Spleen (tissue), 11 donors: ENCODE measurements at regions not wholly inside any gene's neighbourhood (a gene's known extent, or its start where the extent isn't known, plus 50 kb on each side); places are given as distances from the start of the nearest gene placed in this dataset.

ENCODE experiments used
- DNase-seq: peaks from one replicate; pipeline ENCODE4 v3.0.0-alpha.2; 2020
- H3K27ac ChIP-seq, 8 donors: fragments of 200-600 bp; sonication (generic) in 7 of 8; 1 replicate in 4 of 8; 2 replicates in 4 of 8; pipeline versions ENCODE4 v1.5.0 to v1.8.0; 2016 to 2021; ENCODE audit warnings: inconsistent platforms in 4 of 8, mild to moderate bottlenecking in 4 of 8, moderate library complexity in 1 of 8
- H3K27me3 ChIP-seq, 7 donors: fragments of 200-600 bp; sonication (generic) in 6 of 7; replicated peaks in 1 of 7; 1 replicate in 4 of 7; 2 replicates in 3 of 7; pipeline versions ENCODE4 v1.5.0 to v1.8.0; 2016 to 2021; ENCODE audit warnings: inconsistent platforms in 3 of 7, mild to moderate bottlenecking in 1 of 7
- H3K36me3 ChIP-seq, 6 donors: fragments of 200-600 bp; sonication (generic) in 5 of 6; 1 replicate in 4 of 6; 2 replicates in 2 of 6; pipeline versions ENCODE4 v1.5.0 to v1.8.0; 2016 to 2021; ENCODE audit warnings: inconsistent platforms in 2 of 6
- H3K4me1 ChIP-seq, 6 donors: fragments of 200-600 bp; sonication (generic) in 5 of 6; 1 replicate in 3 of 6; 2 replicates in 3 of 6; pipeline versions ENCODE4 v1.5.0 to v1.8.0; 2016 to 2021; ENCODE audit warnings: inconsistent platforms in 3 of 6
- H3K4me3 ChIP-seq, 8 donors: fragments of 200-600 bp; sonication (generic) in 7 of 8; 1 replicate in 4 of 8; 2 replicates in 4 of 8; pipeline versions ENCODE4 v1.5.0 to v1.8.0; 2016 to 2021; ENCODE audit warnings: inconsistent platforms in 4 of 8, mild to moderate bottlenecking in 4 of 8, moderate library complexity in 2 of 8
- H3K9me3 ChIP-seq, 8 donors: fragments of 200-600 bp; sonication (generic) in 7 of 8; 1 replicate in 4 of 8; 2 replicates in 4 of 8; pipeline versions ENCODE4 v1.5.0 to v1.8.0; 2016 to 2021; ENCODE audit warnings: inconsistent platforms in 4 of 8
- CTCF ChIP-seq, 11 experiments: fragments of 200-600 bp in 7 of 11; fragments of 450-650 bp in 4 of 11; sonication (generic) in 4 of 11; IDR thresholded peaks in 8 of 11; conservative IDR thresholded peaks in 3 of 11; 1 replicate in 7 of 11; 2 replicates in 4 of 11; pipeline versions ENCODE4 v1.4.0 to v1.8.0; 2016 to 2021; ENCODE audit warnings: antibody characterized with exemption in 11 of 11, inconsistent platforms in 4 of 11, mild to moderate bottlenecking in 1 of 11
- POLR2A ChIP-seq, 3 donors: fragments of 450-650 bp; IDR thresholded peaks; one replicate each; pipeline ENCODE4 v1.5.1; 2017; ENCODE audit warnings: antibody characterized with exemption in 3 of 3, mild to moderate bottlenecking in 1 of 3
- POLR2AphosphoS5 ChIP-seq, 3 donors: sonication (generic); formaldehyde crosslinking; IDR thresholded peaks; one replicate each; pipeline ENCODE4 v1.5.1; 2017; ENCODE audit warnings: antibody characterized with exemption in 3 of 3
- WGBS, 5 donors: extraction: QIAGEN DNeasy Blood & Tissue Kit in 3 of 5; methylation state at CpG; one replicate each; pipeline versions ENCODE4 v1.1.5 to v1.1.7; 2013 to 2018; 5-methylcytosine and 5-hydroxymethylcytosine counted together
- intact Hi-C: fragments of 100-400 bp; cut with DNase I; formaldehyde crosslinking; loops from one replicate; pipeline ENCODE4 v1.15.0; 2023; ENCODE audit warnings: low total_unique reads
- donor health status: healthy with polysubstance abuse.
- donor health status: DM: no; HTN: no; CAD: no; lungs with moderate emphysema.
- donor health status: DM: no; HTN: no; CAD: no.
- donor health status: Bipolar disorder and iron deficiency.
- donor health status: healthy.
- donor health status: DM: no; HTN: no; CAD: no.
- donor health status: DM: yes; HTN: yes; CAD: no.

GRCh38 chr10:33419311-33419710 is 84.8 kb upstream of the NRP1 start:
- TF ChIP-seq POLR2A (IDR thresholded peaks at IDR 0.05) (no peak), CTCF (IDR thresholded peaks at IDR 0.05 in 8 of 11, conservative IDR thresholded peaks at IDR 0.05 in 3 of 11) (no peak), POLR2AphosphoS5 (IDR thresholded peaks at IDR 0.05) (no peak)
- Histone ChIP-seq H3K9me3 (no peaks in the 10 kb centered on the region), H3K27ac (no peak overlapping the region), H3K4me1 (peaks cover 0 to 6% (median 0%) of the 10 kb centered on the region in 6 donors), H3K27me3 (no peaks in the 10 kb centered on the region), H3K4me3 (no peak overlapping the region), H3K36me3 (no peaks in the 10 kb centered on the region)
- 15 to 18% (median 16%) methylated on average over 3 of the region's 3 CpGs for WGBS, 5 donors
- intact Hi-C loops: no loop called here
- DNase-seq: no peak

GRCh38 chr10:33418301-33418700 is 83.8 kb upstream of the NRP1 start:
- intact Hi-C loops: no loop called here
- Histone ChIP-seq H3K27me3 (no peaks in the 10 kb centered on the region), H3K4me1 (peaks cover 0 to 8% (median 0%) of the 10 kb centered on the region in 6 donors), H3K4me3 (no peak overlapping the region), H3K27ac (no peak overlapping the region), H3K36me3 (no peaks in the 10 kb centered on the region), H3K9me3 (no peaks in the 10 kb centered on the region)
- DNase-seq: no peak
- TF ChIP-seq POLR2A (IDR thresholded peaks at IDR 0.05) (no peak), CTCF (IDR thresholded peaks at IDR 0.05 in 8 of 11, conservative IDR thresholded peaks at IDR 0.05 in 3 of 11) (no peak), POLR2AphosphoS5 (IDR thresholded peaks at IDR 0.05) (no peak)
- 56 to 68% (median 63%) methylated on average over 4 of the region's 4 CpGs for WGBS, 5 donors

GRCh38 chr10:33416691-33417090 is 82.2 kb upstream of the NRP1 start:
- H3K27me3 ChIP-seq: no peaks in the 10 kb centered on the region
- TF ChIP-seq POLR2A (IDR thresholded peaks at IDR 0.05) (no peak), POLR2AphosphoS5 (IDR thresholded peaks at IDR 0.05) (no peak), CTCF (IDR thresholded peaks at IDR 0.05 in 8 of 11, conservative IDR thresholded peaks at IDR 0.05 in 3 of 11) (no peak)
- H3K9me3 ChIP-seq: no peaks in the 10 kb centered on the region
- peaks cover 0 to 18% (median 1%) of the 10 kb centered on the region in 6 donors for H3K4me1 ChIP-seq
- WGBS, 5 donors: 86 to 95% (median 91%) methylated on average over 6 of the region's 6 CpGs
- no peak for DNase-seq
- no peak overlapping the region for H3K27ac ChIP-seq
- no peak overlapping the region for H3K4me3 ChIP-seq
- no peaks in the 10 kb centered on the region for H3K36me3 ChIP-seq
- intact Hi-C loops: no loop called here

- H3K4me3 ChIP-seq: no peak overlapping the region
- 76 to 91% (median 85%) methylated on average over 1 of the region's 1 CpG for WGBS, 5 donors
- H3K27me3 ChIP-seq: no peaks in the 10 kb centered on the region
- no peak for TF ChIP-seq CTCF (IDR thresholded peaks at IDR 0.05 in 8 of 11, conservative IDR thresholded peaks at IDR 0.05 in 3 of 11)
- TF ChIP-seq POLR2AphosphoS5 (IDR thresholded peaks at IDR 0.05): no peak
- no peak for TF ChIP-seq POLR2A (IDR thresholded peaks at IDR 0.05)
- H3K27ac ChIP-seq: no peak overlapping the region
- peaks cover 0 to 18% (median 1%) of the 10 kb centered on the region in 6 donors for H3K4me1 ChIP-seq
- H3K9me3 ChIP-seq: no peaks in the 10 kb centered on the region
- no peaks in the 10 kb centered on the region for H3K36me3 ChIP-seq
- no peak for DNase-seq
- intact Hi-C loops: no loop called here
Observed at GRCh38 chr10:33416209-33416608, 81.7 kb upstream of the NRP1 start.
